Activated CD4-positive, alpha-beta T cell treated with anti-CD3 and anti-CD28 coated beads for 36 hours (primary cell): ENCODE measurements at regions not wholly inside any gene's neighbourhood (a gene's known extent, or its start where the extent isn't known, plus 50 kb on each side); places are given as distances from the start of the nearest gene placed in this dataset.

Source experiments
- ATAC-seq: fragments of 200-7000 bp; cut with Tn5 transposase; one replicate; pipeline ENCODE4 v1.10.0; 2021; ENCODE audit warnings: mild to moderate bottlenecking, moderate library complexity
- CTCF ChIA-PET: fragments of 350-600 bp; sonication (Branson Sonifier 250); formaldehyde crosslinking; loops from one replicate; lab custom pipeline; 2021; ENCODE audit warnings: antibody characterized with exemption; lab: Charles Lee
- POLR2A ChIA-PET: fragments of 350-600 bp; sonication (Branson Sonifier 250); formaldehyde crosslinking; loops from one replicate; lab custom pipeline; 2021; ENCODE audit warnings: antibody characterized with exemption, inconsistent platforms; lab: Charles Lee
- DNase-seq: peaks from one replicate; pipeline ENCODE4 v3.0.0-alpha.2; 2020
- H3K27ac Mint-ChIP-seq: one replicate; pipeline ENCODE4 v1.8.0; 2021; ENCODE audit warnings: mixed read lengths
- H3K27me3 Mint-ChIP-seq: one replicate; pipeline ENCODE4 v1.8.0; 2021; ENCODE audit warnings: mixed read lengths
- H3K36me3 Mint-ChIP-seq: one replicate; pipeline ENCODE4 v1.8.0; 2021; ENCODE audit warnings: low read depth, mixed read lengths
- H3K4me1 Mint-ChIP-seq: one replicate; pipeline ENCODE4 v1.8.0; 2021; ENCODE audit warnings: mixed read lengths
- H3K4me3 Mint-ChIP-seq: one replicate; pipeline ENCODE4 v1.8.0; 2021; ENCODE audit warnings: mild to moderate bottlenecking, moderate library complexity, mixed read lengths
- H3K9me3 Mint-ChIP-seq: one replicate; pipeline ENCODE4 v1.8.0; 2021; ENCODE audit warnings: low read depth, mixed read lengths
- intact Hi-C, 2 experiments: fragments of 100-400 bp; cut with DNase I in 1 of 2; cut with micrococcal nuclease in 1 of 2; formaldehyde crosslinking; loops; one replicate each; pipeline versions ENCODE4 v1.14.2 to v1.15.1; 2022 to 2024; cut with DNase I, micrococcal nuclease

- DNase-seq (no peak), ATAC-seq (no peak)
- ChIA-PET POLR2A (no interaction called here), CTCF (no interaction called here)
- H3K27ac Mint-ChIP-seq, result no peak overlapping the region
- H3K4me3 Mint-ChIP-seq, result no peak overlapping the region
- H3K36me3 Mint-ChIP-seq, result no peaks in the 10 kb centered on the region
- intact Hi-C loops, result loop anchor here in 1 of 2 experiments (5.0 kb wide), 1 partner anchor 177 kb away; no protein-coding TSS in a partner anchor
- peaks cover 19% of the 10 kb centered on the region for H3K4me1 Mint-ChIP-seq
- peaks cover 5% of the 10 kb centered on the region for H3K27me3 Mint-ChIP-seq
- no peaks in the 10 kb centered on the region for H3K9me3 Mint-ChIP-seq
Observed at GRCh38 chr5:57595523-57595991, 112.9 kb upstream of the ACTBL2 start.

- H3K36me3 Mint-ChIP-seq, result no peaks in the 10 kb centered on the region
- DNase-seq (no peak), ATAC-seq (no peak)
Observed at GRCh38 chr5:57594436-57594835, 111.8 kb upstream of the ACTBL2 start.

GRCh38 chr5:57592236-57592635 is 109.6 kb upstream of the ACTBL2 start:
- H3K36me3 Mint-ChIP-seq, result no peaks in the 10 kb centered on the region

More at GRCh38 chr5:57594436-57594835, 111.8 kb upstream of the ACTBL2 start:
- CTCF ChIA-PET, result interaction anchor here (1.2 kb wide), 1 partner anchor 56 kb away, joined by 6 read pairs; no protein-coding TSS in a partner anchor
- peaks cover 11% of the 10 kb centered on the region for H3K4me1 Mint-ChIP-seq
- H3K27ac Mint-ChIP-seq, result no peak overlapping the region
- POLR2A ChIA-PET, result no interaction called here
- no peak overlapping the region for H3K4me3 Mint-ChIP-seq
- H3K27me3 Mint-ChIP-seq, result peaks cover 4% of the 10 kb centered on the region
- intact Hi-C loops, result no loop called here
- H3K9me3 Mint-ChIP-seq, result no peaks in the 10 kb centered on the region

GRCh38 chr5:57586649-57587048 is 104.0 kb upstream of the ACTBL2 start:
- ATAC-seq (no peak), DNase-seq (no peak)
- no peaks in the 10 kb centered on the region for H3K4me1 Mint-ChIP-seq
- no peak overlapping the region for H3K4me3 Mint-ChIP-seq
- H3K36me3 Mint-ChIP-seq, result no peaks in the 10 kb centered on the region
- no peak overlapping the region for H3K27ac Mint-ChIP-seq
- CTCF ChIA-PET, result no interaction called here
- peaks cover 12% of the 10 kb centered on the region for H3K27me3 Mint-ChIP-seq
- intact Hi-C loops, result no loop called here
- POLR2A ChIA-PET, result no interaction called here
- H3K9me3 Mint-ChIP-seq, result no peaks in the 10 kb centered on the region

More at GRCh38 chr5:57592236-57592635, 109.6 kb upstream of the ACTBL2 start:
- intact Hi-C loops, result no loop called here
- DNase-seq (no peak), ATAC-seq (no peak)
- Mint-ChIP-seq H3K27me3 (peaks cover 2% of the 10 kb centered on the region), H3K4me1 (no peaks in the 10 kb centered on the region), H3K9me3 (no peaks in the 10 kb centered on the region), H3K27ac (no peak overlapping the region), H3K4me3 (no peak overlapping the region)
- POLR2A ChIA-PET, result no interaction called here
- CTCF ChIA-PET, result interaction anchor here (0.7 to 1.1 kb wide), 2 partner anchors 10 to 26 kb away, joined by 3 to 5 read pairs; no protein-coding TSS in a partner anchor

- intact Hi-C loops, result no loop called here
- Mint-ChIP-seq H3K27ac (no peak overlapping the region), H3K27me3 (peaks cover 9% of the 10 kb centered on the region), H3K4me3 (no peak overlapping the region), H3K36me3 (no peaks in the 10 kb centered on the region), H3K4me1 (no peaks in the 10 kb centered on the region), H3K9me3 (peaks cover 3% of the 10 kb centered on the region)
- DNase-seq (no peak), ATAC-seq (no peak)
- POLR2A ChIA-PET, result no interaction called here
- CTCF ChIA-PET, result interaction anchor here (0.7 kb wide), 1 partner anchor 76 kb away, joined by 3 read pairs; no protein-coding TSS in a partner anchor
Observed at GRCh38 chr5:57582578-57583070, 100.0 kb upstream of the ACTBL2 start.

- intact Hi-C loops, result no loop called here
- Mint-ChIP-seq H3K4me3 (no peak overlapping the region), H3K9me3 (peaks cover 3% of the 10 kb centered on the region), H3K27me3 (peaks cover 9% of the 10 kb centered on the region), H3K36me3 (no peaks in the 10 kb centered on the region), H3K27ac (no peak overlapping the region), H3K4me1 (no peaks in the 10 kb centered on the region)
- ChIA-PET POLR2A (no interaction called here), CTCF (no interaction called here)
- no peak for DNase-seq
- ATAC-seq, result no peak
Observed at GRCh38 chr5:57581772-57582171, 99.2 kb upstream of the ACTBL2 start.

- Mint-ChIP-seq H3K4me3 (no peak overlapping the region), H3K27ac (no peak overlapping the region), H3K27me3 (peaks cover 6% of the 10 kb centered on the region), H3K4me1 (no peaks in the 10 kb centered on the region), H3K36me3 (no peaks in the 10 kb centered on the region), H3K9me3 (peaks cover 3% of the 10 kb centered on the region)
- no peak for DNase-seq
- intact Hi-C loops, result no loop called here
- ChIA-PET POLR2A (no interaction called here), CTCF (no interaction called here)
- no peak for ATAC-seq
Observed at GRCh38 chr5:57581222-57581621, 98.6 kb upstream of the ACTBL2 start.

- Mint-ChIP-seq H3K36me3 (no peaks in the 10 kb centered on the region), H3K27ac (no peak overlapping the region), H3K4me3 (no peak overlapping the region), H3K27me3 (peaks cover 8% of the 10 kb centered on the region), H3K9me3 (peaks cover 3% of the 10 kb centered on the region), H3K4me1 (no peaks in the 10 kb centered on the region)
- DNase-seq, result no peak
- intact Hi-C loops, result no loop called here
- ATAC-seq, result no peak
- ChIA-PET CTCF (interaction anchor here (0.6 to 1.4 kb wide), 2 partner anchors 17 to 111 kb away, joined by 4 read pairs; no protein-coding TSS in a partner anchor), POLR2A (no interaction called here)
Observed at GRCh38 chr5:57577432-57578175, 95.0 kb upstream of the ACTBL2 start.

GRCh38 chr5:57576317-57576716 is 93.7 kb upstream of the ACTBL2 start:
- intact Hi-C loops, result no loop called here
- H3K27ac Mint-ChIP-seq, result no peak overlapping the region
- DNase-seq, result no peak
- H3K36me3 Mint-ChIP-seq, result no peaks in the 10 kb centered on the region
- no peak overlapping the region for H3K4me3 Mint-ChIP-seq
- POLR2A ChIA-PET, result no interaction called here
- H3K9me3 Mint-ChIP-seq, result peaks cover 3% of the 10 kb centered on the region
- H3K27me3 Mint-ChIP-seq, result peaks cover 8% of the 10 kb centered on the region
- CTCF ChIA-PET, result interaction anchor here (1.1 kb wide), 1 partner anchor 125 kb away, joined by 3 read pairs; no protein-coding TSS in a partner anchor
- H3K4me1 Mint-ChIP-seq, result no peaks in the 10 kb centered on the region
- no peak for ATAC-seq

GRCh38 chr5:57575839-57576238 is 93.2 kb upstream of the ACTBL2 start:
- ATAC-seq, result no peak
- H3K9me3 Mint-ChIP-seq, result peaks cover 3% of the 10 kb centered on the region
- ChIA-PET CTCF (interaction anchor here (1.1 kb wide), 1 partner anchor 124 kb away, joined by 3 read pairs; no protein-coding TSS in a partner anchor), POLR2A (no interaction called here)
- peaks cover 8% of the 10 kb centered on the region for H3K27me3 Mint-ChIP-seq
- H3K27ac Mint-ChIP-seq, result no peak overlapping the region
- no peaks in the 10 kb centered on the region for H3K36me3 Mint-ChIP-seq
- H3K4me3 Mint-ChIP-seq, result no peak overlapping the region
- H3K4me1 Mint-ChIP-seq, result no peaks in the 10 kb centered on the region
- DNase-seq, result no peak
- intact Hi-C loops, result no loop called here

GRCh38 chr5:57572461-57572860 is 89.8 kb upstream of the ACTBL2 start:
- ATAC-seq, result no peak
- ChIA-PET POLR2A (no interaction called here), CTCF (interaction anchor here (0.7 kb wide), 1 partner anchor 291 kb away, joined by 3 read pairs; no protein-coding TSS in a partner anchor)
- intact Hi-C loops, result no loop called here
- Mint-ChIP-seq H3K27ac (no peak overlapping the region), H3K4me1 (no peaks in the 10 kb centered on the region), H3K27me3 (peaks cover 9% of the 10 kb centered on the region), H3K9me3 (no peaks in the 10 kb centered on the region), H3K4me3 (no peak overlapping the region), H3K36me3 (no peaks in the 10 kb centered on the region)
- no peak for DNase-seq

GRCh38 chr5:57569601-57570000 is 87.0 kb upstream of the ACTBL2 start:
- Mint-ChIP-seq H3K27ac (no peak overlapping the region), H3K9me3 (no peaks in the 10 kb centered on the region), H3K27me3 (peaks cover 4% of the 10 kb centered on the region), H3K36me3 (no peaks in the 10 kb centered on the region), H3K4me1 (no peaks in the 10 kb centered on the region), H3K4me3 (no peak overlapping the region)
- no peak for DNase-seq
- ChIA-PET POLR2A (no interaction called here), CTCF (interaction anchor here (1.2 kb wide), 1 partner anchor 271 kb away, joined by 3 read pairs; no protein-coding TSS in a partner anchor)
- no peak for ATAC-seq
- intact Hi-C loops, result no loop called here
